Non-pigmented ciliary epithelial cell (primary cell): ENCODE measurements at regions not wholly inside any gene's neighbourhood (a gene's known extent, or its start where the extent isn't known, plus 50 kb on each side); places are given as distances from the start of the nearest gene placed in this dataset.
"Not testable (repeated sequence)": the region's sequence is repeated elsewhere in the genome, so short reads cannot be mapped to it uniquely, and the experiment has no call there.

Source experiments
- DNase-seq: peaks from one replicate; pipeline ENCODE4 v3.0.0-alpha.2; 2010; ENCODE audit warnings: low read depth

DNA sequence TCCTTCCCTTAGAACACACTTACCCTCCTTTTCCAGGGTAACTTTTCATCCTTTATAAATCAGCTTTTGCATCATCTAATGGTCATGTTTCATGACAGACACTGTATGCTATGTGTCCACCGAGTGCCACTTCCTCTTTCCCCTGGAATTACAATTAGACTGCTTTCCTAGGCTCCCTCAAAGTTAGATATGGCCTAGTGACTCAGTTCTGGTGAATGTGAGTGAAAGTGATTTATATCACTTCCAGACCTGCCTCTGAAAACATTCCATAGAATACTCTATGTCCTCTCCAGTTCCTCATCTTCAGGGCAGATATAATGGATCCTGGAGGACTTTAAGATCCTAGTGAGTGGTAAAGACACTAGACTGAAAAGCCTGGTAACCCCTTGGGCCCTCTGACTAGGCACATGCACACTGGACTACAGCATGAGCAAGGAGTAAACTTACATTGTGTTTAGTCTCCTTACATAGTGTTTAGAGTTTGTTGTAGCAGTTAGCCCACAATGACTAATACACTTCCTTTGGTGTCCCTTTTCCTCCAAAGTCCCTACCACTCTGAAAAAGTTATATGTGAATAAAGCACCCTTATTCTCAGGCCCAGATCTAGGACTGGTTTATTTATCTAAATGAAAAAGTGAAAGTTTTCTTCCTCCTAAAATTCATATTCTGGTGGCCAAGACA, 59.3 kb downstream of the GPR88 start:
- peak; percentile 83 for DNase-seq

DNA sequence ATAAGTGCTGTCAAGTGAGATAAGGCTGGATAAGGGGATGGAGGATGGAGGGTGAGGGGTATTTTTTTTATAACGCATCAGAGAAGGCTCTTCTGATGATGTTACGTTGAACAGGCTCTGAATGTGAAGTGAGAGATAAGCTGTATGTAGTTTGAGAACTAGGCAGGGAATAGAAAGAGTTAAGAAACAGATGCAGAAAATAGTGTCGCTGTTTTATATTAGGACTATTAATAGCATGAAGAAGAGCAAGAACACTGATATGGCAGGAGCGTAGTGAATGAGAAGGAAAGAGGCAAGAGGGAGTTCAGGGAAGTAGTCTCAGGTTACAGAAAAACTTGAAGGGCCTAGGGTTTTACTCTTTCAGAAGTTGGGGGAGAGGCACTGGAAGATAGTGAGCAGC, 59.8 kb downstream of the GPR88 start:
- DNase-seq, result no peak

DNA sequence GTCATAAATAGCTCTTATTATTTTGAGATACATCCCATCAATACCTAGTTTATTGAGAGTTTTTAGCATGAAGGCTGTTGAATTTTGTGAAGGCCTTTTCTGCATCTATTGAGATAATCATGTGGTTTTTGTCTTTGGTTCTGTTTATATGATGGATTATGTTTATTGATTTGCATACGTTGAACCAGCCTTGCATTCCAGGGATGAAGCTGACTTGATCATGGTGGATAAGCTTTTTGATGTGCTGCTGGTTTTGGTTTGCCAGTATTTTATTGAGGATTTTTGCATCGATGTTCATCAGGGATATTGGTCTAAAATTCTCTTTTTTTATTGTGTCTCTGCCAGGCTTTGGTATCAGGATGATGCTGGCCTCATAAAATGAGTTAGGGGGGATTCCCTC, 62.4 kb downstream of the GPR88 start:
- DNase-seq, result not testable (repeated sequence)

DNA sequence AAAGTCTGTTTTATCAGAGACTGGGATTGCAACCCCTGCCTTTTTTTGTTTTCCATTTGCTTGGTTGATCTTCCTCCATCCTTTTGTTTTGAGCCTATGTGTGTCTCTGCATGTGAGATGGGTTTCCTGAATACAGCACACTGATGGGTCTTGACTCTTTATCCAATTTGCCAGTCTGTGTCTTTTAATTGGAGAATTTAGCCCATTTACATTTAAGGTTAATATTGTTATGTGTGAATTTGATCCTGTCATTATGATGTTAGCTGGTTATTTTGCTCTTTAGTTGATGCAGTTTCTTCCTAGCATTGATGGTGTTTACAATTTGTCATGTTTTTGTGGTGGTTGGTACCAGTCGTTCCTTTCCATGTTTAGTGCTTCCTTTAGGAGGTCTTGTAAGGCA, 64.1 kb downstream of the GPR88 start:
- DNase-seq, result not testable (repeated sequence)

DNA sequence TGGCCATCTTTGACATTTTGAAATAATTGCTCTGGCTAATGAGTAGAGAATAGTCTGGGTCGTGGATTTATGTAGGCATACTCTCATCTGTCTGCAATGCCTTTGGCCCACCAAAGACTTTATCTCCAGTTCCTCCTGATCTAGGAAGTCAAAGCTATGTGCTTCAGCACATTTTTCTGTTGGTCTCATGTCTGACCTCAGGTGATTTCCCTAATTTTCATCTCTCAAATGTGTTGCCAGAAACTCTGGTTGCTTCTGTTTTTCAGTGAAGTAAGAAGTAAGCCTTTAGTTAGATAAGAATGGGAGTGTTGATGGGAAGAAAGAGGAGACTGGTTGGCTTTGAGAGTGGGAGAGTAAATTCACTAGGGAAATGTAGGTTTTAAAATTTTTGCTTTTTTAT, 66.4 kb downstream of the GPR88 start:
- DNase-seq, result no peak

DNA sequence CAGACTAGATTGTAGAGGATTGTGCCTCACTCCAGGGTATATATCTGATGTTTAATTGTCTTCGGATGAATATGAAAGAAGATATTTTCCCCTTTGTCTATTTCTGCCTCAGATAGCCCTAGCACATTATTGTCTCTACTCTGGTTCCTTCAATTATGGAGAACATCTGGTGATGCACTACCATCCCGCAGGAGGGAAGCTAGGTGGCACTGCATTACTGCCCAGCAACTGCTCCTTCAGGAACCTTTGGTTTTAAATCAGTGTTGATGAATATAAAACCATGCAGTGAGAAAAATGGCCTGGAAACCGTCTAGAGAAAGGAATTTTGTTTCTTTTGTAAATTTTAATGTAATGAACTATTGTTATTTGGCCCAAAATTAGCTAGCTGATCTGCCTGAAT, 68.5 kb downstream of the GPR88 start:
- no peak for DNase-seq

DNA sequence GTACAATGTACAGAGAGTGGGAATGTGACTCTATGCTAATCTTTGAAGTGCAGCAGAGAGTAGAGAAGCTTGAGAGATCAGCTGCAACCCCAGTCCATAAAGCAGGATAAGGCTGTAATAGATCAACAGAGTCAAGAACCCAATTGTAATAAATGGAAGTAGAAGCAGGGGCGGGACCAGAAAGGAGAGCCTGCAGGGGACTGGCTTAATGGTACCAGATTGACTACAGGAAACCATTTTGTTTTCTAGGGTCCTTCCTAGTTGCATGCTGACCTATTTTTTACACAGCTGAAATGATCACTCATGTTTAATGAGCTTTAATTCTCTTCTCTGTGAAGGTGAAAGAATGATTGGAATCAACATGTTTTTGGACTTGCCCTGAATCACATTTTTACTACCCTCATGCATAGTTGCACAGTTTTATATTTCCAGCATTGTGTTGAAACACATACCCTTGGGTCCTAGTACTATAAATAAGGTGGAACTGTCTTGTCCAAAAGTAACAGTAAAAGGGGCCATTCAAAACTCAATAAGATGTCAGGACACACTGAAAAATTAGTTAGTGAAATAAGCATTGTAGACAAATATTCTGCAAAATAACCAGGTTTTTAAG, 69.8 kb downstream of the GPR88 start:
- DNase-seq, result no peak

DNA sequence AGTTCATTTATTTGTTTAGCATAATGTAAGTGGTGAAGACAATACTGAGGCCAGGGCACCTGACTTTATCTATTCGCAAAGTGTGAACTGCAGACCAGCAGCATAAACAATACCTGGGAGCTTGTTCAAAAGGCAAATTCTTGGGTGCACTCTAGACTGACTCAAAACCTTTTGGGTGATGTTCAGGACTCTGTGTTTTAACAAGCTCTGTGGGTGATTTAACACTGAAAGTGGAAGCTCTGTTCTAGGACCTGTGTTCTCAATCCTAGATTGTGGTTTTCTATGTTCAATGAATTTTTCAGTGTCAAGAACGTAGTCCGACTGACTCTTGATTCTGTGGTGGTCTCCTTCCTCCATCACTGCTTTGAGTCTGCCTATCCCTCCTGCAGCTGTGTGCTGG, 71.9 kb downstream of the GPR88 start:
- DNase-seq, result no peak

DNA sequence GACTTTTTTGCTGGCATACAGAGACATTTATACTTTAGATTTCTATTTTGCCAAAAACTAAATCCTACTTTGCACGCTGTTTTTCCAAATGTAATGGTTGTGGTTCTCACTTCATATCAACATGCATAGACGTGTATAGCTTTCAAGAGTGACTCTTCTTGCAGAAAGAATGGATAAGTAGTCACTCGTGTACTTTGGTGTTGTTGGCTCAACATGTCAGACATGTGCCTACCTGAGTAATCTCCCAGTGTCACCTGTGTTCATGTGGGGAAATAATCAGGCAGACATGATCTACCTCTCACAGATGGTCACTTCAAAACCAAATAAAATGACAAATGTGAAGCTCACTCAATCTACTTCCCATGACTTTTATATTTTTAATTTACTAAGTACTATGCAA, 73.1 kb downstream of the GPR88 start:
- no peak for DNase-seq

DNA sequence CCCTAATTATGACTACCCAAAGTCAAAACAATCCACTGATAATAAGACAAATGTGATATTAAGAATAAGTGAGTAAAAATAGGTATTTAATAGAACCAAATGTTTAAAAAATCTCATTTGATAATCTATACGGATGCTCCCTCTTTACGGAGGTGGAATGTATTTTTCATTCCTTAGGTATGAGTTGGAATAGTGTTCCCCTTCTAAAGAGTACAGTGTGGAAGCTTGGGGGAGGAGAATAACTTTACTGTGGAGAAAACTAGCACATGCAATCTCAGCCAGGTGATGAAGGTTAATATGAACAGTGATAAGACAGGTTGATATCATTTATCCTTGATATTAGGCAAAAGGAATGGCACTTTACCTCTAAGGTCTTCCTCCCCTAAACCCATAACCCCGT, 74.6 kb downstream of the GPR88 start:
- DNase-seq, result no peak

DNA sequence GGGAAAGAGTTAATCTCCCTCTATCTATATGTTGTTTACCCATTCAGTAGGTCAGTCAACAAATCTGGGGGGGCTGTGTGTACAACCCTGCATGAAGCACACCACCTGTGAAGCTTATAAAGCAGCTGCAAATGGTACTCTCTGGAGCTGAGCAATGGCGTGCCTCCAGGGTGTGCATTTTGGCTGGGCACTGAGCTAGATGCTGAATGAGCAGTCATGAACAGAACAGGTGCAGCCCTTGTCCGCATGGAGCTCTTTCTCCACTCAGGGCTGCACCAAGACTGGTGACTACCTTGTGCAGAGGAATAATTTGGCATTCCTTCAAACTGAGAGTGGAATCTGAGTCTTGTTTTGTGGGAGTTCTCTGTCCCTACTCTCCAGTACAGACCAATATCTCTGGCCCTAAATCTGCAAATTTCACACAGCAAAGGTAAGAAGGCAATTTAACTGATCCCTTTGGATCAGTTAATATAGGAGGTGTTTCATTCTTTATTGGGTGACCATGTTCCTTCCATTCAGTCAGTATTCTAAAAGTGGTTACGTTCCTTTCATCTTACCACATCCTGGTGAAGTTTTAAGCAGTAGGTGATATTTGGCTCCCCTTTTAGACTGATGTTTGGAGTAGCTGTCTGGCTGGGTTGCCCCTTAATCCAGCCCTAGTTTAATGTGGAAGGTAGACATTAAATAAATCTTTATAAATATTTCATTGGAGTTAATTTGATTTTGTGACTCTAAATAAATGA, 76.0 kb downstream of the GPR88 start:
- no peak for DNase-seq

DNA sequence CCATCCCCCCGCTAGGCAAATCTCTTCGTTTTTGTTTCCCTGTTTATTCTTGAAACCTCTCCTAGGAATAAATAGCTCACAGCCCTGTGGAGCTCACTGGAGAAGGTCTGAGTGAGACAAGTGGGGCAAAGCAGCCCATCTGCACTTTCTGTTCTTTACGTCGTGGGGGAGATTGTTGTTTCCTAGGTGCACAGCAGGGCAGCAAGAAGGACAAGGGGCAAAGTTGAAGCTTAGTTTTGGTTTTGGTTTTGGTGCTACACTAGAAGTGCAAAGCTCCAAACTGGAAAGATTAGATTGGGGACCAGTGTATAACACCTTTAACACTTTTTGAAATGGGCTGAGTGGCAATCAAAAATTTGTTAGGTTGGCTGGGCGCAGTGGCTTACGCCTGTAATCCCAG, 76.6 kb downstream of the GPR88 start:
- no peak for DNase-seq

DNA sequence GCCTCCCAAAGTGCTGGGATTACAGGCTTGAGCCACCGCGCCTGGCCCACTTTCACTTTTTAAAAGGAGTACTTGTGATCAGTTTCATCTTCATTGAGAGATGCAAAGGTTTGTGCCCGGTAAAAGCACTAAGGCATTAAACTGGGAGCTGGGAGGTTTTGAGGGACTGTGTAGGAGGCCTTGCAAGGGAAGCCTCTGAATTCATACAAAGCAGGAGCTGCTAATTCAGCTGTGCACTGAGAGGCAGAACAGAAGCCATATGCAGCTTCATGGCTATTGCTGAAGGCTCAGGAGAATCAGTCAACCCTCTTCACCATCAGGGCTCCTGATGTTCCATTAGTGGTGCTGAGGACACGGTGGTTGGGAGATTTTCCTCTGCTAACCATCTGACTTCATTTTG, 77.7 kb downstream of the GPR88 start:
- no peak for DNase-seq

DNA sequence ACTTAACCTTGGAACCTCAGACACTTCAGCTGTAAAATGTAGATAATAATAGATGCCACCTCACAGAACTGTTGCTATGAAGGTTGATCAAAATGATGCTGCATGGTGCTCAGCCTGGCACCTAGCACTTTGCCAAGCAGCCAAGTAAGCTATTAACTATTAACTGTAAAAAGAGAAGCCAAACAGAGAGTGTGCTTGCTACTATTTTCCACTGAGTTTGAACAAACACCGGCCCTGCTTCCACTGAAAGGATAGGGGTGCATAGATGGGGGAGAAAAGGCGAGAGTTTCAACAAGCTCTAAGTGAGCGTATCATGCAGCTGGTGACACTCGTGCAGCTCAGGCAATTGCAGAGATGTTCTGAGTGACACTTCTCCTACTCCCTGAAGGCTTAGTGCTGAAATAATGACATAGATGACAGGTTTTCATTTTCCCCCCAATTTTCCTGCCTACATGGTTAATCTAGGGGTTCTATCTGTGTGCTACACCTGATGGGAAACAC, 78.2 kb downstream of the GPR88 start:
- no peak for DNase-seq

DNA sequence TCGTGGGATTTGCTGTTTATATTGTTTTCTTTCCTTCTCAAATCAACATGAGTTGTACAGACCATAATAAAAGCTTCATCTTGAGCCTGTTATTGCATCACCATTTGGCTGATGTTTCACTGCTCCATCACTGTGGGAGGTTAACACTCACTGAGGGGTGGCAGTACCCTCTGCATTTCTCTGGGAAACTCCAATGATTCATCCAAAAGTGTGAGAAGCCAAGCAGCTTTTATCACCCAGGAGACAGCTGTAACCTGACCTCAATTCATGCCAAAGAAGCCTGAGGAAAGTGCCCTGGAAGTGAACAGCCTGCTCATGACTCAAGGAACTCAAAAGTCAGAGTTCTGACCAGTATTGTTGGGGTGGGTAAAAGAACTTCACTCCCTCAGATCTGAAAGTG, 84.1 kb downstream of the GPR88 start:
- peak; percentile 98 for DNase-seq

DNA sequence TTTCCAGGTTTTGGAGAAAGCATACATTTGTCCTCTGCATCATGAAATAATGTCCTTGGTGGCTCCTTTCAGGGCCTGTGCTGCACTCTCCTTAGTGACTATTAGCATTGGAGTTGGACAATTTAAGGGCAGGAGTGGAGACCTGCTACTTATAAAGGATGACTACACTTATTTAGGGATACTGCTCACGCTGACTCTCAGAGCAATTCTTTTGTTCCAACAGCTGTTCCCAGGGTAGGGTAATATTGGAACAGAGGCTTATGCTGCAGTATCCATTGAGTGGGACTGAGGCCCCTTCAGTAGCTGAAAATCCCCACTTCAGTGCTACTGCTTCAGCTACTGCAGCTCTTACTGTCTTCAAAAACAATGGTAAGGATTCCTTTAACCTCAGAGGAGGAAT, 84.6 kb downstream of the GPR88 start:
- DNase-seq, result no peak

DNA sequence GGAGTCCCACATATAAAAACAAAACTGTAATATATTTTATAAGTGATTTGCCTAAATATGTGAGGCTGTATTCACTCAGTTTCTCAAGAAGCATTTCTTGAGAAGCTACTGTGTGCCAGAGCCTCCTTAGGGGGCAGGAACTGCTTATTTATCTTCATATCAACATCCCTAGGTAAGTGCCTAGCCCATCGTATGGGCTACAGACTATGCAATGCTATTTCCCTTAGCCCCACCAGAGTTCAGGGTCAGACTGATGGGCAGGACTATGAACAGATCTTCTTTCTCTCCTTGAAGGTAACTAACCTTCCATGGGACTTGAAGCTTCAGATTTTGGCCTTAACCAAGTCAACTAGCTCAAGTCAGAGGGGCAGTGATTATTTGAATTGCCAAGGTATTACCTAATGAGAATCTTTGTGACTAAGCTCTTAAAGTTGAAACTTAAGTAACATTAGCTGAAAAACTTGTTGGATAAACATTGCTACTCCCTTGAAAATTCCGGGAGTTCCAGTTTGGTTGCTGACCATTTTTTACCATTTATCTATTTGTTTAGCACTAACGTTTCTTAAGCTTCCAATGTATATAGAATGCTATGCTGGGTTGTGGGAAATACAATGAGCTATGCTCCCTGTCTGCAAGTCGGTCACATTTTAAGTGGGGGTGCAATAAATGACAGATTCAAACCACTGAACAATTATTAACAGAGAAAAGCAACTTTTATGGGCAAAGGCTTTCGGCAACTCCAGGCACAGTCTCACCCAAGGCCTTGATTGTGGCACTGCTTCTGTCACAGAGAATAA, 85.2 kb downstream of the GPR88 start:
- peak; percentile 67 for DNase-seq

DNA sequence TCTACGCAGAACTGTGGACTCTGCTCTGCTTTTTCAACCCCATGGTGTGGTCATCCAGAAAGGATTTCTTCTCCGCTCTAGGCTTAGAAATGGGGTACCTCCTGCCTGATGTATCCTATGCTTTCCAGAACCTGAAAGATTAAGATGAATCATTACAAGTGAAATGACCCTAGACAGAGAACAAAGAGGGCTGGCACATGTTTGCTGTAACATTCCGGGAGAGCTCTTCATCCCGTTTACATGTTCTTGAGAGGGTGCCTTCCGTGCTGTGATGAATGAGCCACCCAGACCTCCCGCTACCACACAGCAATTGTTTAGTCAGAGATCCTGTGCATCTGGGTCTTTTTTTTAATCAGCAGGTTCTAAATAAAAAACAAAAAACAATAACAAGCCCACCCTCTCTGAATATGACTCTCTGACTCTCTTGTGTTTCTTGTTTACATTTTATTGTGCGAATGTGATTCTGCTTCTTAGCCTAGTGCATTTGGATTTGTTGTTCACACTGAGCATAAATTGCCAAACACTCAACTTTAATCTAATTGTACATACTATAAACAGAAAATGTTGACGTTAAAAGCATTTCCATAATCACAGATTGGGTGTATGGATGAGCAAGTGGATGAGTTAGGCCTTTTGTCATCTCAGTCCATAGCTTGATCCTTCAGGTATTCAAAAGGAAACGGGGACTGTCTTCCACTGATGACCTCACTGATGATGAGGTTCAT, 87.1 kb downstream of the GPR88 start:
- no peak for DNase-seq

DNA sequence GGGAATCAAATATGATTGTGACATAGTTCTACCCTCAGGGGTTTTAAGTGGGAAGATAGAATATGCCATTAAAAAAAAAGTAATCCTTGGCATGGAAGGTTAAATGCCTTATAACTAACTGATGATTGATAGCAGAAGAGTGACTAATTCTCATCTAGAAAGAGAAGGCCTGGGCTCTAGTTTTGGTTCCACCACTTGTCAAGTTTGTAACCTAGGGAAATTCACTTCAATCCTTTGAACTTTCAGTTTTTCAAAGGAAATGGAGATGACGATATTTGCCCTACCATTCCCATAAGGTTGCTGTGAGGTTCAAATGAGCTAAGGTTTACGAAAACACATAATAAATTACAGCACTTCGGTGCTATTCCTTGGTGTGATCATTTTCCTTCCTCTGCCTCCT, 88.5 kb downstream of the GPR88 start:
- DNase-seq, result no peak

DNA sequence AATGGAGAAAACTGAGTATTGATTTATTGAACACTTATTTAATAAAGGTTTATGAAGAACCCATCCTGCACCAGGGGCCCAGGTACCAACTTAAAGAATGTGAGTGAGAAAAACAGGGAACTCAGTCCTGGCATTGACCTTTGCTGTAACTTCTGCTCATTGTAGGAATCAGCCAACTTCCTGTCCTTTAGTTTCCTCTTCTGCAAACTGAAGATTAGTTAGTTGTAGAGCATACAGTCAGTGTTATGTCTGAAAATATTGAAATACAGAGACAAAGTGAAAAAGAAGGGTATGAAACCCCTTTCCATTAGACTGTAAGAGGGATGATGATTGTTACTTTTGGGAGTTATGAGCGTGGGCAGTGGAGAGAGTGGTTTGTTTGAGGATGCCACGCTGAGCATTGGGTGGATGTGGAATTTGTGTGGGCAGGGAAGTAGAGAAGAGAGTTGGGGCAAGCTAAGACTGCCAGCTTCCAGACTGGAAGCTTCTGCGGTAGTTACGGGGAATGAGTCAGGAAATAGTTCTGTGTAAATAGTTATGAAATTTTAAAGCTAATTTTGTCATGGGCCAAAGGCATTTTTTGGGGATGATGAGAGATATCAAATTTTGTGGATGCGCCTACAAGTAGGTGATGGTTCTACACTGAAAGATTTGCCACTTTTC, 89.2 kb downstream of the GPR88 start:
- peak; percentile 70 for DNase-seq

DNA sequence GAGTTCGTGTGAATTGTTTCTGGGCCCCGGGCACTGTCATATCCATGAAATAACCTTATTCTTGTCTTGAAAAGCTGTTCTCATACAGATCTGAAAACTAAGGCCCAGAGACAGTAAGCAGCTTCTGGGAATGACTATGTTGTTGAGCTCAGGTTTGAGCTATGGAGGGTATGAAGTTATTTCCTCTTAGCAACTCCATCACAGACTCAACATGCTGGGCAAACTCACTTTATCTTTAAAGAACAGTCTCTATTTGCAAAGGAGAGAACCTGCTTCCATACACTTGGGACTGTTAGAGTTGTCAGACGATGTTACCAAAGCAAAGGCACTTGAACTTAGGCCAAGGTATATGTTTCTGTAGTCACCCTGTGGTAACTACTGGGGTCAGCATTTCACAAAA, 90.0 kb downstream of the GPR88 start:
- DNase-seq, result no peak
